Esophagus squamous epithelium (tissue), 5 donors: ENCODE measurements at regions not wholly inside any gene's neighbourhood (a gene's known extent, or its start where the extent isn't known, plus 50 kb on each side); places are given as distances from the start of the nearest gene placed in this dataset.

Source experiments
- DNase-seq: peaks from one replicate; lab custom pipeline; 2025; lab: John Stamatoyannopoulos, UW
- H3K27ac ChIP-seq, 4 donors: fragments of 200-600 bp; sonication (generic); one replicate each; pipeline ENCODE4 v1.5.1; 2016 to 2019; ENCODE audit warnings: mild to moderate bottlenecking in 1 of 4
- H3K27me3 ChIP-seq, 4 donors: fragments of 200-600 bp; sonication (generic); 1 replicate in 3 of 4; 2 replicates in 1 of 4; pipeline versions ENCODE4 v1.5.1 to v1.6.0; 2017 to 2021; ENCODE audit warnings: antibody characterized with exemption in 1 of 4
- H3K36me3 ChIP-seq, 3 donors: fragments of 200-600 bp; sonication (generic); one replicate each; pipeline ENCODE4 v1.5.1; 2016 to 2019
- H3K4me1 ChIP-seq, 3 donors: fragments of 200-600 bp; sonication (generic); one replicate each; pipeline ENCODE4 v1.5.1; 2017 to 2019
- H3K4me3 ChIP-seq, 4 donors: fragments of 200-600 bp; sonication (generic); 1 replicate in 3 of 4; 2 replicates in 1 of 4; pipeline ENCODE4 v1.5.1; 2016 to 2019; ENCODE audit warnings: mild to moderate bottlenecking in 2 of 4, moderate library complexity in 1 of 4
- H3K9me3 ChIP-seq, 3 donors: fragments of 200-600 bp; sonication (generic); one replicate each; pipeline ENCODE4 v1.5.1; 2016 to 2019
- CTCF ChIP-seq, 6 experiments: fragments of 450-650 bp in 4 of 6; fragments of 200-600 bp in 2 of 6; sonication (generic) in 2 of 6; IDR thresholded peaks; one replicate each; pipeline ENCODE4 v1.5.1; 2016 to 2019; ENCODE audit warnings: antibody characterized with exemption in 6 of 6, mild to moderate bottlenecking in 4 of 6, moderate library complexity in 4 of 6
- POLR2A ChIP-seq, 4 donors: fragments of 450-650 bp; IDR thresholded peaks; one replicate each; pipeline ENCODE4 v1.6.1; 2017; ENCODE audit warnings: antibody characterized with exemption in 4 of 4, mild to moderate bottlenecking in 4 of 4, moderate library complexity in 3 of 4
- WGBS, 2 donors: methylation state at CpG; one replicate each; pipeline ENCODE4 v1.1.5; 2018; 5-methylcytosine and 5-hydroxymethylcytosine counted together
- intact Hi-C: fragments of 100-400 bp; cut with DNase I; formaldehyde crosslinking; loops from one replicate; pipeline ENCODE4 v1.15.0; 2022
- donor health status: DM: yes; HTN: yes; CAD: no.

- no peak overlapping the region for H3K4me3 ChIP-seq
- 84% methylated on average over 3 of the region's 3 CpGs for WGBS, 2 donors
- TF ChIP-seq CTCF (IDR thresholded peaks at IDR 0.05): no peak
- no peaks in the 10 kb centered on the region for H3K27me3 ChIP-seq
- no peak for DNase-seq
- no peak overlapping the region for H3K27ac ChIP-seq
- H3K4me1 ChIP-seq: peaks cover 0 to 8% (median 0%) of the 10 kb centered on the region in 3 donors
- H3K9me3 ChIP-seq: peaks cover 0 to 8% (median 0%) of the 10 kb centered on the region in 3 donors
- no peaks in the 10 kb centered on the region for H3K36me3 ChIP-seq
- intact Hi-C loops: loop anchor here (5.0 kb wide), 1 partner anchor 332 kb away; no protein-coding TSS in a partner anchor
Observed at GRCh38 chr12:91810531-91811451, 334.9 kb downstream of the BTG1 start.

- Histone ChIP-seq H3K27ac (no peak overlapping the region), H3K9me3 (peaks cover 0 to 16% (median 0%) of the 10 kb centered on the region in 3 donors), H3K4me1 (peaks cover 0 to 8% (median 0%) of the 10 kb centered on the region in 3 donors), H3K27me3 (no peaks in the 10 kb centered on the region), H3K4me3 (no peak overlapping the region), H3K36me3 (no peaks in the 10 kb centered on the region)
- 80 to 86% methylated on average over 1 of the region's 1 CpG for WGBS, 2 donors
- no peak for TF ChIP-seq POLR2A (IDR thresholded peaks at IDR 0.05)
- no peak for TF ChIP-seq CTCF (IDR thresholded peaks at IDR 0.05)
- DNase-seq: no peak
- intact Hi-C loops: loop anchor here (5.0 kb wide), 1 partner anchor 332 kb away; no protein-coding TSS in a partner anchor
Observed at GRCh38 chr12:91810077-91810476, 335.6 kb downstream of the BTG1 start.

GRCh38 chr12:91805031-91805430, 340.6 kb downstream of the BTG1 start:
- intact Hi-C loops: no loop called here
- no peaks in the 10 kb centered on the region for H3K27me3 ChIP-seq
- WGBS, 2 donors: 97 to 100% methylated on average over 2 to 4 of the region's 5 CpGs
- no peaks in the 10 kb centered on the region for H3K4me1 ChIP-seq
- H3K9me3 ChIP-seq: peaks cover 0 to 17% (median 0%) of the 10 kb centered on the region in 3 donors
- no peak overlapping the region for H3K27ac ChIP-seq
- no peaks in the 10 kb centered on the region for H3K36me3 ChIP-seq
- TF ChIP-seq CTCF (IDR thresholded peaks at IDR 0.05) (no peak), POLR2A (IDR thresholded peaks at IDR 0.05) (no peak)
- DNase-seq: no peak
- no peak overlapping the region for H3K4me3 ChIP-seq

GRCh38 chr12:91804533-91804932, 341.1 kb downstream of the BTG1 start:
- TF ChIP-seq POLR2A (IDR thresholded peaks at IDR 0.05) (no peak), CTCF (IDR thresholded peaks at IDR 0.05) (no peak)
- intact Hi-C loops: no loop called here
- no peak for DNase-seq

GRCh38 chr12:91801048-91801447, 344.6 kb downstream of the BTG1 start:
- Histone ChIP-seq H3K4me1 (no peaks in the 10 kb centered on the region), H3K9me3 (peaks cover 0 to 11% (median 0%) of the 10 kb centered on the region in 3 donors), H3K4me3 (no peak overlapping the region), H3K36me3 (no peaks in the 10 kb centered on the region), H3K27me3 (no peaks in the 10 kb centered on the region), H3K27ac (no peak overlapping the region)
- DNase-seq: no peak
- 71 to 100% methylated on average over 1 of the region's 1 CpG for WGBS, 2 donors
- TF ChIP-seq CTCF (IDR thresholded peaks at IDR 0.05): no peak
- TF ChIP-seq POLR2A (IDR thresholded peaks at IDR 0.05): no peak
- intact Hi-C loops: no loop called here

More at GRCh38 chr12:91804533-91804932, 341.1 kb downstream of the BTG1 start:
- H3K27me3 ChIP-seq: no peaks in the 10 kb centered on the region
- H3K9me3 ChIP-seq: peaks cover 0 to 17% (median 0%) of the 10 kb centered on the region in 3 donors
- no CpG with 5 or more reads among the region's 1 CpG for WGBS, 2 donors
- no peaks in the 10 kb centered on the region for H3K4me1 ChIP-seq
- no peak overlapping the region for H3K27ac ChIP-seq
- no peak overlapping the region for H3K4me3 ChIP-seq
- no peaks in the 10 kb centered on the region for H3K36me3 ChIP-seq
